ENCODE measurements at regions not wholly inside any gene's neighbourhood (a gene's known extent, or its start where the extent isn't known, plus 50 kb on each side); places are given as distances from the start of the nearest gene placed in this dataset.
A peak's percentile ranks its signal among the peaks of the same experiment; 100 is the strongest.

DNA sequence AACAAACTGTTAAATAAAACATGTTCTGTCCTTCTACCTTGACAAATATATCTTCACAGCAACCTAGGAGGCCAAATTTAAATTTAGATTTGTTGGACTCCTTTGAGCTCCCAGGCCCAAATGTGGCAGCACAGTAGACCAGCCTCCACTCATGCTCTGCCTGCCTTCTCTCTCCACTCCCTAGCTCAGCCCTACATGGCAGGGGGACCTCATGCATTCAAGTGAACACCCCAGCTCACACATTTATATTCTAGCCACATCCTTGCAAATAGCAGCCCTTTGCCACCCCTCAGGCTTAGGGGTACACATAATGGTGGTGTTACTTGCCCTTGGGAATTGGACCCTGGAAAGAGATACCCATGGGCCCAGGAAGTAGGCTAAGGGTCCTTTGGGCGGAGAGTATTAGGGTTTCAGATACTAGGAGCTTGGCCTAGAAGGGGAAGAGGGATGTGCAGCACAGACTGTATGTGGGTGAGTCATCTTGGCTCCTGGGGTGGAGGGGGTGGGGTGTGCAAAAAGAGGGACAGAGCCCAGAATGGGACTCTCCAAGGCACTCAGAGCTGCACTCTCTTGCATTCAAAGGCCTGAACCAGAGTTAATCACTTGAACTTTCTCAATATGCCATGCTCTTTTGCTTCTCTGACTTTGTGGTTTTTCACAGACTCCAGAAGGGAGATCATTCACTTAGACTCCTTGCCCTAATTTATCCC, 268.4 kb upstream of the ROPN1 start:
- Mint-ChIP-seq H3K27ac (no peak overlapping the region), H3K4me1 (ENCODE audit: unreplicated experiment) (peaks cover 49% of the 10 kb centered on the region)
- TF ChIP-seq CTCF (conservative IDR thresholded peaks at IDR 0.05) = no peak

DNA sequence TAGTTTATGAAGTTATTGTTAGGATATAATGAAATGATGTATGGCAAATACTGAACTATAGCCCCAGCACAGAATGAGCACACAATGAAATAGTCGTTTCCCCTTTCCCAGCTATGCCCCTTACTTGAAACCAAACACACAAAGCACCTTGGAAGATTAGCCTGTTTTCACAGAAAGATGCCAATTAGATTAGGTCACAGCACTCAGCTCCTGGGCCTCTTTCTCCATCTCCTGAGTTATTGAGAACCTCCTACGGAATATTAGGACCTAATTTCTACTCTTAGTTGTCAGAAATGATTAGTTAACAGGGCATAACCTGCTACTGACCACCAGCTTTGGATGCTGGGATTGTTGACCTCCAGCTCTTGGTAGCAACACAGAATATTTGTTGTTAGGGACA, 269.4 kb upstream of the ROPN1 start:
- peak overlapping the region; percentile 47 for H3K27ac Mint-ChIP-seq
- peak overlapping the region; percentile 23 for H3K4me3 Mint-ChIP-seq
- H3K36me3 Mint-ChIP-seq = no peaks in the 10 kb centered on the region
- peaks cover 3% of the 10 kb centered on the region for H3K27me3 Mint-ChIP-seq
- TF ChIP-seq CTCF (conservative IDR thresholded peaks at IDR 0.05) = no peak
- H3K4me1 Mint-ChIP-seq (ENCODE audit: unreplicated experiment) = peaks cover 46% of the 10 kb centered on the region
- H3K9me3 Mint-ChIP-seq = no peaks in the 10 kb centered on the region
- no peak for DNase-seq (ENCODE audit: extremely low spot score, unreplicated experiment)

More for the DNA sequence above, 268.4 kb upstream of the ROPN1 start:
- DNase-seq (ENCODE audit: extremely low spot score, unreplicated experiment) = no peak
- Mint-ChIP-seq H3K4me3 (no peak overlapping the region), H3K36me3 (no peaks in the 10 kb centered on the region), H3K9me3 (no peaks in the 10 kb centered on the region), H3K27me3 (peaks cover 3% of the 10 kb centered on the region)

DNA sequence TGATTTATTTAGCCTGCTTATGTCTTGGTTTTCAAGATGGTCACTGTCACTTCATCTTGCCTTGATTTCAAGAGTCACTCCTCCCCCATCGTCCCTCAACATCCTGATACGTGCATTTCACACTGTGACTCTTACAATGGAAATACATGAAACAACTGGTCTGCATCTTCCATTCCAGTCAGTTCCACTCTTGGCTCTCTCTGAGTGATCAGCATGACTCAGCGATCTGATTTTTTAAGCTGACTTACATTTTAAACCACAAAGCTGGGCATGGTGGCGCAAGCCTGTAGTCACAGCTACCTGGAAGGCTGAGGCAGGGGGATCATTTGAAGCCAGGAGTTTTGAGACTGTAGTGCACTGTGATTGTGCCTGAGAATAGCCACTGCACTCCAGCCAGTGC, 271.2 kb upstream of the ROPN1 start:
- DNase-seq (ENCODE audit: extremely low spot score, unreplicated experiment) = no peak
- Mint-ChIP-seq H3K9me3 (no peaks in the 10 kb centered on the region), H3K4me3 (no peak overlapping the region), H3K27me3 (peaks cover 13% of the 10 kb centered on the region), H3K27ac (no peak overlapping the region), H3K36me3 (no peaks in the 10 kb centered on the region), H3K4me1 (ENCODE audit: unreplicated experiment) (peaks cover 48% of the 10 kb centered on the region)
- TF ChIP-seq CTCF (conservative IDR thresholded peaks at IDR 0.05) = no peak

DNA sequence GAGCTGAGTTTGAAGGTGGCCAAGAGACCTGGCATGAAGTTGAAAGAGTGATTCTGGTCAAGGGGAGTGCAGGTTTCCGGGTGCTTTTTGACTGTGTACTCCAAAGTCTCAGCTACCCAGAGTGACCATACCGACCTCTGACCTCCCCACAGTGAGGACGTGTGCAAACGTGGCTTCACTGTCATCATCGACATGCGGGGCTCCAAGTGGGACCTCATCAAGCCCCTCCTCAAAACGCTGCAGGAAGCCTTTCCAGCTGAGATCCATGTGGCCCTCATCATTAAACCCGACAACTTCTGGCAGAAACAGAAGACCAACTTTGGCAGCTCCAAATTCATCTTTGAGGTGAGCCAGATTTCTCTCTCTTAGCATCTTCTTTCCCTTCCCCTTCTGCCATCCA, 272.4 kb upstream of the ROPN1 start:
- Mint-ChIP-seq H3K4me1 (ENCODE audit: unreplicated experiment) (peaks cover 48% of the 10 kb centered on the region), H3K27me3 (peaks cover 19% of the 10 kb centered on the region), H3K9me3 (no peaks in the 10 kb centered on the region), H3K36me3 (no peaks in the 10 kb centered on the region), H3K4me3 (no peak overlapping the region), H3K27ac (no peak overlapping the region)
- TF ChIP-seq CTCF (conservative IDR thresholded peaks at IDR 0.05) = no peak
- DNase-seq (ENCODE audit: extremely low spot score, unreplicated experiment) = no peak

DNA sequence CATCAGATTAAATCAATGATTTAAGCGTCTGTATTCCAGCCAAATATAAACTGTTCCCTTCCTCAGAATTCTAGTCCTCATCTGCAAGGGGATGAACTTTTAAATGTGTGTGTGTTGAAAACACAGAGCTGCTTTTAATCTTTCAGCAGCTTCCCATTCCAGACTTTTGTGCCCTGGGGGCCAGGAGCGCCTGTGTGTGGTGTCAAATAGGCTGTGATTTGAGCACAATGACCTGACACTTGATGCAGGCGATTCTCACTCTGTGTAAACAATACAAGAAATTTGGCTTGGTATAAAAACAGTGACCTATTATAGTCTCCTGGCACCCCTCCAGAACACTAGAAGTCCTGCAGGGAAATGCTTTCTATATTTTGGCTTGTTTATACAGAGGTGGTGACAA, 274.6 kb upstream of the ROPN1 start:
- H3K27ac Mint-ChIP-seq = no peak overlapping the region
- peaks cover 20% of the 10 kb centered on the region for H3K27me3 Mint-ChIP-seq
- H3K4me3 Mint-ChIP-seq = no peak overlapping the region
- H3K4me1 Mint-ChIP-seq (ENCODE audit: unreplicated experiment) = peaks cover 39% of the 10 kb centered on the region
- H3K36me3 Mint-ChIP-seq = no peaks in the 10 kb centered on the region
- H3K9me3 Mint-ChIP-seq = no peaks in the 10 kb centered on the region
- TF ChIP-seq CTCF (conservative IDR thresholded peaks at IDR 0.05) = no peak
- DNase-seq (ENCODE audit: extremely low spot score, unreplicated experiment) = no peak
